Suprapubic skin (tissue), 3 donors: ENCODE measurements at regions not wholly inside any gene's neighbourhood (a gene's known extent, or its start where the extent isn't known, plus 50 kb on each side); places are given as distances from the start of the nearest gene placed in this dataset.

Experiments
- POLR2A ChIP-seq, 2 donors: fragments of 450-650 bp; IDR thresholded peaks; one replicate each; pipeline ENCODE4 v1.6.1; 2017; ENCODE audit warnings: antibody characterized with exemption in 2 of 2, mild to moderate bottlenecking in 2 of 2, moderate library complexity in 2 of 2
- TF ChIP-seq, protein P1 (sequence below), 2 donors: fragments of 200-600 bp in 1 of 2; fragments of 450-650 bp in 1 of 2; sonication (generic) in 1 of 2; IDR thresholded peaks; one replicate each; pipeline ENCODE4 v1.5.1; 2016 to 2019; ENCODE audit warnings: antibody characterized with exemption in 2 of 2, mild to moderate bottlenecking in 1 of 2, moderate library complexity in 1 of 2

DNA sequence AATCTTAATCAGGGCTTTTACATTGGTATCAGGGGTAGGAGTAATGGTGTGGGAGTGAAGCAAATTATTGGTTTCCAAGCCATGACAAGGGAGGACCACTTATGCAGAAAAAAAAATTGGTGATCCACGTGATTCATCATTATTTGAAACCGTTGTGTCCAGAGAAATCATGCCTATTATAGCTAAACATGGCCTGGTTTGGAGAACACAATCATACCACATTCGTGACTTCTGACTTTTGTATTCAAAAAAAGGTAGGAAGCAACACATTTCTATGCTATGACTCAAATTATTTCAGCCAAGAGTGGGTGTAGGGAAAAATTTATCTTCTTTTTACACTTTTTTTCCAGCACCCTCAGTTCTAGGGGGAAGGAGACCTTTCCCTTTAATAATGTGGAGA lies 924.3 kb upstream of the GBE1 start:
- TF ChIP-seq, protein P1, sequence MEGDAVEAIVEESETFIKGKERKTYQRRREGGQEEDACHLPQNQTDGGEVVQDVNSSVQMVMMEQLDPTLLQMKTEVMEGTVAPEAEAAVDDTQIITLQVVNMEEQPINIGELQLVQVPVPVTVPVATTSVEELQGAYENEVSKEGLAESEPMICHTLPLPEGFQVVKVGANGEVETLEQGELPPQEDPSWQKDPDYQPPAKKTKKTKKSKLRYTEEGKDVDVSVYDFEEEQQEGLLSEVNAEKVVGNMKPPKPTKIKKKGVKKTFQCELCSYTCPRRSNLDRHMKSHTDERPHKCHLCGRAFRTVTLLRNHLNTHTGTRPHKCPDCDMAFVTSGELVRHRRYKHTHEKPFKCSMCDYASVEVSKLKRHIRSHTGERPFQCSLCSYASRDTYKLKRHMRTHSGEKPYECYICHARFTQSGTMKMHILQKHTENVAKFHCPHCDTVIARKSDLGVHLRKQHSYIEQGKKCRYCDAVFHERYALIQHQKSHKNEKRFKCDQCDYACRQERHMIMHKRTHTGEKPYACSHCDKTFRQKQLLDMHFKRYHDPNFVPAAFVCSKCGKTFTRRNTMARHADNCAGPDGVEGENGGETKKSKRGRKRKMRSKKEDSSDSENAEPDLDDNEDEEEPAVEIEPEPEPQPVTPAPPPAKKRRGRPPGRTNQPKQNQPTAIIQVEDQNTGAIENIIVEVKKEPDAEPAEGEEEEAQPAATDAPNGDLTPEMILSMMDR (IDR thresholded peaks at IDR 0.05) = no peak
- TF ChIP-seq POLR2A (IDR thresholded peaks at IDR 0.05) = no peak
